Vagina (tissue), 2 donors: ENCODE measurements at regions not wholly inside any gene's neighbourhood (a gene's known extent, or its start where the extent isn't known, plus 50 kb on each side); places are given as distances from the start of the nearest gene placed in this dataset.

Source experiments
- CTCF ChIP-seq, 3 experiments: fragments of 450-650 bp in 2 of 3; fragments of 200-600 bp in 1 of 3; sonication (generic) in 1 of 3; IDR thresholded peaks; one replicate each; pipeline ENCODE4 v1.5.1; 2017 to 2019; ENCODE audit warnings: antibody characterized with exemption in 3 of 3, mild to moderate bottlenecking in 2 of 3, moderate library complexity in 2 of 3
- POLR2A ChIP-seq, 2 donors: fragments of 450-650 bp; IDR thresholded peaks; one replicate each; pipeline ENCODE4 v1.6.1; 2017; ENCODE audit warnings: antibody characterized with exemption in 2 of 2, mild to moderate bottlenecking in 2 of 2, moderate library complexity in 2 of 2
- POLR2AphosphoS5 ChIP-seq, 2 donors: sonication (generic); formaldehyde crosslinking; IDR thresholded peaks; one replicate each; pipeline ENCODE4 v1.9.0; 2017; ENCODE audit warnings: antibody characterized with exemption in 2 of 2, mild to moderate bottlenecking in 2 of 2, low read depth in 1 of 2; ENCODE audit not compliant: insufficient read depth in 1 of 2

GRCh38 chr22:47376901-47377505 lies 614.6 kb downstream of the TBC1D22A start:
- TF ChIP-seq POLR2A (IDR thresholded peaks at IDR 0.05) (no peak), CTCF (IDR thresholded peaks at IDR 0.05) (no peak), POLR2AphosphoS5 (IDR thresholded peaks at IDR 0.05; ENCODE audit: insufficient read depth in 1 of 2, low read depth in 1 of 2) (no peak)
